ENCODE measurements at regions not wholly inside any gene's neighbourhood (a gene's known extent, or its start where the extent isn't known, plus 50 kb on each side); places are given as distances from the start of the nearest gene placed in this dataset.
"Not testable (repeated sequence)": the region's sequence is repeated elsewhere in the genome, so short reads cannot be mapped to it uniquely, and the experiment has no call there.

DNA sequence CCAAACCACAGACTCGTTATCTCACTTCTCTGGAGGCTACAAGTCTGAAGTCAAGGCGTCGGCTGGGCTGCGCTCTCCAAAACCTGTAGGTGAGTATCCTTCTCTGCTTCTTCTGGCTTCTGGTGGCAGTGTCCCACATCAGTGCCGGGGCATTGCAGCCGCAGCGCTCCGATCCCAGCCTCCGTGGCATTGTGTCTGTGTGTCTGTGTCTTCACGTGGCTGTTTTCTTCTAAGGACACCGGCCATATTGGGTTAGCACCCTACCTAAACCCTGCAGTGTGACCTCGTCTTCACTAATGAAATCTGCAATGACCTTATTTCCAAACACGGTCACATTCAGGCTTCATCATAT lies 584.9 kb upstream of the COBL start:
- Histone ChIP-seq H3K27me3 (replicated peaks; ENCODE audit: insufficient read depth) (no peaks in the 10 kb centered on the region), H3K4me1 (replicated peaks) (no peaks in the 10 kb centered on the region), H3K36me3 (no peaks in the 10 kb centered on the region), H3K27ac (no peak overlapping the region), H3K4me3 (no peak overlapping the region), H3K9me3 (no peaks in the 10 kb centered on the region)
- no peak for DNase-seq (ENCODE audit: low spot score)
- 97% methylated on average over 13 of the region's 13 CpGs for WGBS
- TF ChIP-seq POLR2AphosphoS5 (IDR thresholded peaks at IDR 0.05) (no peak), CTCF (IDR thresholded peaks at IDR 0.05) (no peak), POLR2A (IDR thresholded peaks at IDR 0.05) (no peak)
- intact Hi-C loops (cut with DNase I): no loop called here

DNA sequence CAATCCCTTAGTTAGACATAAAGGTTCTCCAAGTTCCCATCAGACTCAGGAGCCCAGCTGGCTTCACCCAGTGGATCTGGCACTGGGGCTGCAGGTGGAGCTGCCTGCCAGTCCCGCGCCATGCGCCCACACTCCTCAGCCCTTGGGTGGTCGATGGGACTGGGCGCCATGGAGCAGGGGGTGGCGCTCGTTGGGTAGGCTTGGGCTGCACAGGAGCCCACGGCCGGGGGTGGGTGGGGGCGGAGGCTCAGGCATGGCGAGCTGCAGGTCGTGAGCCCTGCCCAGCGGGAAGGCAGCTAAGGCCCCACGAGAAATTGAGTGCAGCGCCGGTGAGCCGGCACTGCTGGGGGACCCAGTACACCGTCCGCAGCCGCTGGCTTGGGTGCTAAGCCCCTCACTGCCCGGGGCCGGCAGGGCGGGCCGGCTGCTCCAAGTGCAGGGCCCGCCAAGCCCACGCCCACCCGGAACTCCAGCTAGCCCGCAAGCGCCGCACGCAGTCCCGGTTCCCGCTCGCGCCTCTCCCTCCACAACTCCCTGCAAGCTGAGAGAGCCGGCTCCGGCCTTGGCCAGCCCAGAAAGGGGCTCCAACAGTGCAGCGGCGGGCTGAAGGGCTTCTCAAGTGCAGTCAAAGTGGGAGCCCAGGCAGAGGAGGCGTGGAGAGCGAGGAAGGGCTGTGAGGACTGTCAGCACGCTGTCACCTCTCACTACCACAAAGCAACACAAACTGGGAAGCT lies 584.3 kb upstream of the COBL start:
- H3K27me3 ChIP-seq (replicated peaks; ENCODE audit: insufficient read depth); intact Hi-C loops (cut with DNase I); H3K4me3 ChIP-seq: not testable (repeated sequence)

GRCh38 chr7:51899611-51900010 lies 583.0 kb upstream of the COBL start:
- no peaks in the 10 kb centered on the region for H3K4me1 ChIP-seq (replicated peaks)
- no peak overlapping the region for H3K4me3 ChIP-seq
- no peak for DNase-seq (ENCODE audit: low spot score)
- TF ChIP-seq CTCF (IDR thresholded peaks at IDR 0.05): no peak
- no peak for TF ChIP-seq POLR2A (IDR thresholded peaks at IDR 0.05)
- no peak for TF ChIP-seq POLR2AphosphoS5 (IDR thresholded peaks at IDR 0.05)
- WGBS: 90% methylated on average over 9 of the region's 9 CpGs
- intact Hi-C loops (cut with DNase I): no loop called here
- no peaks in the 10 kb centered on the region for H3K9me3 ChIP-seq
- no peak overlapping the region for H3K27ac ChIP-seq
- no peaks in the 10 kb centered on the region for H3K27me3 ChIP-seq (replicated peaks; ENCODE audit: insufficient read depth)
- no peaks in the 10 kb centered on the region for H3K36me3 ChIP-seq

More for the DNA sequence above, 584.3 kb upstream of the COBL start:
- 94% methylated on average over 36 of the region's 42 CpGs for WGBS
- DNase-seq (ENCODE audit: low spot score); H3K27ac ChIP-seq; H3K9me3 ChIP-seq; H3K36me3 ChIP-seq; H3K4me1 ChIP-seq (replicated peaks): not testable (repeated sequence)

DNA sequence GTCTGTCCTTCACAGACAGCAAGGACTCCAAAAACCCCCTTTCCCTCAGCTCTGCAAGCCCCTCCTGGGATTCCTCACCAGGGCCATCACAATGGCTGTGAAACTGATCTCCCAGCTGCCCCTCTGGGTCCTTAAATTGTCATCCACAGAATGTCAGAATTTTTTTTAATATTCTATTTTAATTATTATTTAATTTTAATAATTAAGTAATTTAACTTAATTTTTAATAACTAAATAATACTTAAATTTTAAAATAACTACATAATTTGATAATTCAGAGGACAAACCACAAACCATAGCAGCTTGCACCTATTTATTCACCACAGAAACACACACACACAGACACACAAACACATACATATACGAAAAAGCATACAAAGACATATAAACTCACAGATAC lies 565.8 kb upstream of the COBL start:
- H3K36me3 ChIP-seq: no peaks in the 10 kb centered on the region
- no peak overlapping the region for H3K27ac ChIP-seq
- no peaks in the 10 kb centered on the region for H3K4me1 ChIP-seq (replicated peaks)
- H3K27me3 ChIP-seq (replicated peaks; ENCODE audit: insufficient read depth): no peaks in the 10 kb centered on the region
- H3K4me3 ChIP-seq: no peak overlapping the region
- 88% methylated on average over 1 of the region's 1 CpG for WGBS
- DNase-seq (ENCODE audit: low spot score): no peak
- intact Hi-C loops (cut with DNase I): no loop called here
- H3K9me3 ChIP-seq: no peaks in the 10 kb centered on the region
- TF ChIP-seq POLR2AphosphoS5 (IDR thresholded peaks at IDR 0.05) (no peak), POLR2A (IDR thresholded peaks at IDR 0.05) (no peak)

DNA sequence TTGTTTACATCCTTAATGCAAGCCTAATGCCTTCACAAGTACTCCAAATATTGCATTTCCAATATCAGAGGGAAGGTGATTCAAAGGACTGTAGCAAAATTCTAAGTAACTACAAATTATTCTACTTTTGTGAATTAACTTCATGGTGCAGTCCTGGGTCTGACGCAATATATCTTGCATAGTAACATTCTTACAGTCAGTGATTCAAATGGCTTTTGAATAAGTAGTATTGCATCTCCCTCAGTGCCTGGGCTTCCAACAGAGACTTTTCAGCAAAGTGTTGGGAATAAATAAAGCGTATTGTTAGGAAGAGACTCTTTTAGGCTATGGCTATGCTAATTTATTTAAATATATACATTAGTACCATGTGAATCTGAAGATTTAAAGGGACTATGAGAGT lies 564.7 kb upstream of the COBL start:
- TF ChIP-seq CTCF (IDR thresholded peaks at IDR 0.05): no peak
- TF ChIP-seq POLR2AphosphoS5 (IDR thresholded peaks at IDR 0.05): no peak
- no peak for TF ChIP-seq POLR2A (IDR thresholded peaks at IDR 0.05)
- WGBS: 84% methylated on average over 2 of the region's 2 CpGs

GRCh38 chr7:51878865-51879264 lies 562.3 kb upstream of the COBL start:
- intact Hi-C loops (cut with DNase I): no loop called here
- Histone ChIP-seq H3K27ac (no peak overlapping the region), H3K4me3 (no peak overlapping the region), H3K4me1 (replicated peaks) (no peaks in the 10 kb centered on the region), H3K27me3 (replicated peaks; ENCODE audit: insufficient read depth) (no peaks in the 10 kb centered on the region), H3K36me3 (no peaks in the 10 kb centered on the region), H3K9me3 (no peaks in the 10 kb centered on the region)
- TF ChIP-seq CTCF (IDR thresholded peaks at IDR 0.05): no peak
- no peak for TF ChIP-seq POLR2A (IDR thresholded peaks at IDR 0.05)
- no peak for TF ChIP-seq POLR2AphosphoS5 (IDR thresholded peaks at IDR 0.05)
- no peak for DNase-seq (ENCODE audit: low spot score)
- WGBS: 48% methylated on average over 1 of the region's 1 CpG

More for the DNA sequence above, 564.7 kb upstream of the COBL start:
- Histone ChIP-seq H3K9me3 (no peaks in the 10 kb centered on the region), H3K4me3 (no peak overlapping the region), H3K4me1 (replicated peaks) (no peaks in the 10 kb centered on the region), H3K36me3 (no peaks in the 10 kb centered on the region), H3K27me3 (replicated peaks; ENCODE audit: insufficient read depth) (no peaks in the 10 kb centered on the region), H3K27ac (no peak overlapping the region)
- no peak for DNase-seq (ENCODE audit: low spot score)
- intact Hi-C loops (cut with DNase I): no loop called here
